ENCODE measurements at regions not wholly inside any gene's neighbourhood (a gene's known extent, or its start where the extent isn't known, plus 50 kb on each side); places are given as distances from the start of the nearest gene placed in this dataset.

GRCh38 chr11:23563591-23563990 is 703.3 kb upstream of the CCDC179 start:
- no peaks in the 10 kb centered on the region for H3K4me1 ChIP-seq (ENCODE audit: low read length)
- TF ChIP-seq EZH2phosphoT487 (IDR thresholded peaks at IDR 0.05; ENCODE audit: low read depth) (no peak), CTCF (IDR thresholded peaks at IDR 0.05; ENCODE audit: low read depth, low read length) (no peak)

GRCh38 chr11:23564370-23564769 is 704.1 kb upstream of the CCDC179 start:
- H3K9me3 ChIP-seq (ENCODE audit: insufficient read depth, low read length), result no peaks in the 10 kb centered on the region
- no peak overlapping the region for H3K4me3 ChIP-seq (ENCODE audit: low read length)
- TF ChIP-seq EZH2phosphoT487 (IDR thresholded peaks at IDR 0.05; ENCODE audit: low read depth), result no peak
- TF ChIP-seq CTCF (IDR thresholded peaks at IDR 0.05; ENCODE audit: low read depth, low read length), result no peak
- no peak overlapping the region for H3K27ac ChIP-seq (ENCODE audit: low read length)
- H3K4me1 ChIP-seq (ENCODE audit: low read length), result no peaks in the 10 kb centered on the region
- H3K79me2 ChIP-seq (ENCODE audit: low read length), result no peaks in the 10 kb centered on the region
- no peak overlapping the region for H3K4me2 ChIP-seq (ENCODE audit: low read length)
- H3K36me3 ChIP-seq (replicated peaks; ENCODE audit: low read depth, low read length), result no peaks in the 10 kb centered on the region
- no peak overlapping the region for H2AFZ ChIP-seq (ENCODE audit: low read depth, low read length)
- H3K27me3 ChIP-seq (ENCODE audit: low read depth, low read length), result no peaks in the 10 kb centered on the region
- H4K20me1 ChIP-seq (ENCODE audit: insufficient read depth, low read length), result no peaks in the 10 kb centered on the region
- no peak overlapping the region for H3K9ac ChIP-seq (ENCODE audit: low read length)

More at GRCh38 chr11:23563591-23563990, 703.3 kb upstream of the CCDC179 start:
- Histone ChIP-seq H3K27ac (ENCODE audit: low read length) (no peak overlapping the region), H3K4me3 (ENCODE audit: low read length) (no peak overlapping the region), H3K79me2 (ENCODE audit: low read length) (no peaks in the 10 kb centered on the region), H3K27me3 (ENCODE audit: low read depth, low read length) (no peaks in the 10 kb centered on the region), H2AFZ (ENCODE audit: low read depth, low read length) (no peak overlapping the region), H4K20me1 (ENCODE audit: insufficient read depth, low read length) (no peaks in the 10 kb centered on the region), H3K9ac (ENCODE audit: low read length) (no peak overlapping the region), H3K4me2 (ENCODE audit: low read length) (no peak overlapping the region), H3K9me3 (ENCODE audit: insufficient read depth, low read length) (no peaks in the 10 kb centered on the region), H3K36me3 (replicated peaks; ENCODE audit: low read depth, low read length) (no peaks in the 10 kb centered on the region)

GRCh38 chr11:23569134-23569533 is 708.9 kb upstream of the CCDC179 start:
- Histone ChIP-seq H3K9me3 (ENCODE audit: insufficient read depth, low read length) (no peaks in the 10 kb centered on the region), H3K9ac (ENCODE audit: low read length) (no peak overlapping the region), H3K4me3 (ENCODE audit: low read length) (no peak overlapping the region), H2AFZ (ENCODE audit: low read depth, low read length) (no peak overlapping the region), H3K36me3 (replicated peaks; ENCODE audit: low read depth, low read length) (no peaks in the 10 kb centered on the region), H3K27ac (ENCODE audit: low read length) (no peak overlapping the region), H3K4me2 (ENCODE audit: low read length) (no peak overlapping the region), H3K4me1 (ENCODE audit: low read length) (no peaks in the 10 kb centered on the region), H3K79me2 (ENCODE audit: low read length) (no peaks in the 10 kb centered on the region), H4K20me1 (ENCODE audit: insufficient read depth, low read length) (no peaks in the 10 kb centered on the region), H3K27me3 (ENCODE audit: low read depth, low read length) (no peaks in the 10 kb centered on the region)
- TF ChIP-seq CTCF (IDR thresholded peaks at IDR 0.05; ENCODE audit: low read depth, low read length) (no peak), EZH2phosphoT487 (IDR thresholded peaks at IDR 0.05; ENCODE audit: low read depth) (no peak)

GRCh38 chr11:23569547-23569946 is 709.3 kb upstream of the CCDC179 start:
- H3K27me3 ChIP-seq (ENCODE audit: low read depth, low read length), result no peaks in the 10 kb centered on the region
- H3K4me1 ChIP-seq (ENCODE audit: low read length), result no peaks in the 10 kb centered on the region
- TF ChIP-seq EZH2phosphoT487 (IDR thresholded peaks at IDR 0.05; ENCODE audit: low read depth) (no peak), CTCF (IDR thresholded peaks at IDR 0.05; ENCODE audit: low read depth, low read length) (no peak)
- H3K4me3 ChIP-seq (ENCODE audit: low read length), result no peak overlapping the region
- no peak overlapping the region for H2AFZ ChIP-seq (ENCODE audit: low read depth, low read length)
- H3K27ac ChIP-seq (ENCODE audit: low read length), result no peak overlapping the region
- H3K9ac ChIP-seq (ENCODE audit: low read length), result no peak overlapping the region
- H3K4me2 ChIP-seq (ENCODE audit: low read length), result no peak overlapping the region
- no peaks in the 10 kb centered on the region for H3K9me3 ChIP-seq (ENCODE audit: insufficient read depth, low read length)
- no peaks in the 10 kb centered on the region for H4K20me1 ChIP-seq (ENCODE audit: insufficient read depth, low read length)
- no peaks in the 10 kb centered on the region for H3K36me3 ChIP-seq (replicated peaks; ENCODE audit: low read depth, low read length)
- no peaks in the 10 kb centered on the region for H3K79me2 ChIP-seq (ENCODE audit: low read length)
